HepG2 (cell line): ENCODE measurements at regions not wholly inside any gene's neighbourhood (a gene's known extent, or its start where the extent isn't known, plus 50 kb on each side); places are given as distances from the start of the nearest gene placed in this dataset.

Experiments used
- ATAC-seq: fragments of 200-7000 bp; cut with Tn5 transposase; 3 replicates; pipeline ENCODE4 v1.9.1; 2020; ENCODE audit warnings: mild to moderate bottlenecking, moderate library complexity
- BruUV-seq: library from RNA; stranded (reverse); fragments of 400-500 nt; replicated peaks from 2 replicates; lab custom pipeline; 2021; lab: Mats Ljungman, UMichigan
- CTCF ChIA-PET: fragments of 300-600 bp; formaldehyde crosslinking; extraction: SDS; loops from one replicate; lab custom pipeline; 2021; ENCODE audit warnings: low total read pairs, inconsistent platforms, low intra/inter-chr PET ratio; lab: Yijun Ruan, JAX
- POLR2A ChIA-PET: fragments of 350-600 bp; sonication (Branson Sonifier 250); formaldehyde crosslinking; loops from one replicate; lab custom pipeline; 2020; ENCODE audit warnings: antibody characterized with exemption, inconsistent platforms; lab: Yijun Ruan, JAX
- DNase-seq: peaks from one replicate; pipeline ENCODE4 v3.0.0-alpha.2; 2015; ENCODE audit warnings: low spot score
- FAIRE-seq: peaks from 3 replicates; lab custom pipeline; 2011; peaks lifted over from hg19 to GRCh38; lab: Jason Lieb, UNC
- H2AFZ ChIP-seq: one replicate; pipeline ENCODE4 v1.6.1; 2011; ENCODE audit warnings: low read length, inconsistent platforms
- H3K27ac ChIP-seq: fragments of 300-600 bp; 3 replicates; pipeline ENCODE4 v1.8.0; 2011; ENCODE audit warnings: mixed run types, mild to moderate bottlenecking, mixed read lengths, low read length, inconsistent platforms; ENCODE audit not compliant: insufficient read depth; ENCODE audit errors: extremely low read length
- H3K27me3 ChIP-seq, 2 experiments: fragments of 200-600 bp in 1 of 2; 2 replicates in 1 of 2; 3 replicates in 1 of 2; pipeline versions ENCODE4 v1.6.0 to v1.8.0; 2011; ENCODE audit warnings: low read length in 2 of 2, mild to moderate bottlenecking in 2 of 2, moderate library complexity in 2 of 2, inconsistent platforms in 1 of 2; ENCODE audit not compliant: insufficient read depth in 2 of 2, control insufficient read depth in 1 of 2
- H3K36me3 ChIP-seq, 2 experiments: fragments of 200-600 bp in 1 of 2; replicated peaks in 1 of 2; 2 replicates in 1 of 2; 3 replicates in 1 of 2; pipeline versions ENCODE4 v1.5.1 to v1.8.0; 2011; ENCODE audit warnings: low read length in 2 of 2, inconsistent platforms in 1 of 2; ENCODE audit not compliant: insufficient read depth in 2 of 2, control insufficient read depth in 1 of 2
- H3K4me1 ChIP-seq: 2 replicates; pipeline ENCODE4 v1.5.1; 2012; ENCODE audit warnings: low read length, inconsistent platforms; ENCODE audit not compliant: insufficient read depth
- H3K4me2 ChIP-seq: 2 replicates; pipeline ENCODE4 v1.6.0; 2011; ENCODE audit warnings: low read depth, low read length, inconsistent platforms
- H3K4me3 ChIP-seq, 3 experiments: fragments of 200-600 bp in 1 of 3; sonication (generic), shearing (Covaris generic) in 1 of 3; replicated peaks in 1 of 3; 2 replicates each; pipeline ENCODE4 v1.5.1; 2011 to 2016; ENCODE audit warnings: low read length in 3 of 3, inconsistent platforms in 2 of 3, low read depth in 2 of 3, mild to moderate bottlenecking in 2 of 3, control low read depth in 1 of 3, mixed read lengths in 1 of 3; ENCODE audit not compliant: insufficient read depth in 1 of 3
- H3K79me2 ChIP-seq: one replicate; pipeline ENCODE4 v1.6.1; 2011; ENCODE audit warnings: low read length, inconsistent platforms; ENCODE audit not compliant: insufficient read depth
- H3K9ac ChIP-seq: 2 replicates; pipeline ENCODE4 v1.6.0; 2011; ENCODE audit warnings: mild to moderate bottlenecking, low read depth, low read length, inconsistent platforms; ENCODE audit not compliant: insufficient read depth
- H3K9me3 ChIP-seq: 2 replicates; pipeline ENCODE4 v1.5.1; 2012; ENCODE audit warnings: mild to moderate bottlenecking, low read length
- H4K20me1 ChIP-seq: 2 replicates; pipeline ENCODE4 v1.6.0; 2011; ENCODE audit warnings: inconsistent platforms, mild to moderate bottlenecking, low read length, moderate library complexity; ENCODE audit not compliant: insufficient read depth
- ATF6 ChIP-seq: sonication (generic); formaldehyde crosslinking; conservative IDR thresholded peaks from 2 replicates; pipeline ENCODE4 v1.4.0; 2020; ENCODE audit warnings: missing genetic modification reagents
- DNMT1 ChIP-seq: sonication (generic); formaldehyde crosslinking; IDR thresholded peaks from 2 replicates; pipeline ENCODE4 v1.5.1; 2020; ENCODE audit warnings: mild to moderate bottlenecking, missing genetic modification reagents
- GATAD2A ChIP-seq: IDR thresholded peaks from 2 replicates; pipeline ENCODE4 v1.6.1; 2016
- IRX3 ChIP-seq: sonication (generic); formaldehyde crosslinking; IDR thresholded peaks from 2 replicates; pipeline ENCODE4 v1.8.1; 2023; ENCODE audit warnings: mild to moderate bottlenecking, low read depth, missing genetic modification reagents, borderline replicate concordance
- KAT8 ChIP-seq: IDR thresholded peaks from 2 replicates; pipeline ENCODE4 v1.6.1; 2016; ENCODE audit warnings: missing genetic modification reagents, missing compliant biosample characterization
- NFIC ChIP-seq: IDR thresholded peaks from 2 replicates; pipeline ENCODE4 v1.6.1; 2012; ENCODE audit warnings: mild to moderate bottlenecking, low read length, inconsistent platforms
- NFKB2 ChIP-seq: sonication (generic); formaldehyde crosslinking; IDR thresholded peaks from 2 replicates; pipeline ENCODE4 v1.4.0; 2020; ENCODE audit warnings: missing genetic modification reagents, borderline replicate concordance
- NR2F1 ChIP-seq, 2 experiments: fragments of 450-650 bp in 1 of 2; formaldehyde crosslinking in 1 of 2; IDR thresholded peaks; 2 replicates each; pipeline versions ENCODE4 v1.5.0 to v1.6.1; 2016 to 2020; ENCODE audit warnings: mild to moderate bottlenecking in 1 of 2, missing compliant biosample characterization in 1 of 2, missing genetic modification reagents in 1 of 2, moderate library complexity in 1 of 2
- SP140L ChIP-seq: sonication (generic); formaldehyde crosslinking; IDR thresholded peaks from 2 replicates; pipeline ENCODE4 v1.4.0; 2020; ENCODE audit warnings: missing genetic modification reagents, borderline replicate concordance
- TEAD2 ChIP-seq: sonication (generic); formaldehyde crosslinking; IDR thresholded peaks from 2 replicates; pipeline ENCODE4 v1.9.0; 2021; ENCODE audit warnings: missing genetic modification reagents
- THAP9 ChIP-seq: sonication (generic); formaldehyde crosslinking; IDR thresholded peaks from 2 replicates; pipeline ENCODE4; 2020; ENCODE audit warnings: missing genetic modification reagents, mild to moderate bottlenecking, borderline replicate concordance
- ZNF850 ChIP-seq: sonication (generic); formaldehyde crosslinking; conservative IDR thresholded peaks from 2 replicates; pipeline ENCODE4 v1.9.0; 2021; ENCODE audit warnings: mild to moderate bottlenecking, missing genetic modification reagents
- WGBS: methylation state at CpG from one replicate; pipeline ENCODE4 v1.1.6; 2017; ENCODE audit warnings: low lambda C conversion rate; 5-methylcytosine and 5-hydroxymethylcytosine counted together
- in situ Hi-C: cut with HindIII; loops from 2 replicates; pipeline ENCODE4 v1.10.0; 2017; ENCODE audit warnings: low pct_unique_long_range_greater_than_20kb; ENCODE audit not compliant: extremely low pct_ligation_motif_present
- intact Hi-C: fragments of 100-400 bp; cut with micrococcal nuclease; formaldehyde crosslinking; loops from one replicate; pipeline ENCODE4 v1.10.0; 2022; ENCODE audit not compliant: unreplicated experiment

DNA sequence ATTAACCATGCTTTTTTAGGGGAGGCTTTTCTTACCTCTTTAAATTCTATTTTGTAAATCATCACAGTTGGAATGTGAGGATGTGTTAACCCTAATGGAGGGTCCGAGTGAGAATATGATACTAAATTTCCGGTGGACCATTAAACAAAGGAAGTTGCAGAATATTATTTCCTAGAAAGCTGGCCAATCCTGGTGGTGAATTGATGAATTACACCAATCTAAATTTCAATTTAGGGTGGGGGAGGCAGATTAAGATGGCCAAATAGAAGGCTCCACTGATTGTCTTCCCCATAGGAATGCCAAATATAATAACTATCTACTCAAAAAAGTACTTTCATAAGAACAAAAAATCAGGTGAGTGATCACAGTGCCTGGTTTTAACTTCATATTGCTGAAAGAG, 1045.6 kb downstream of the GLUD2 start:
- FAIRE-seq = no peak

More for the DNA sequence above, 1045.6 kb downstream of the GLUD2 start:
- intact Hi-C loops (no loop called here), in situ Hi-C loops (no loop called here)
- H3K9ac ChIP-seq = no peak overlapping the region
- no peaks in the 10 kb centered on the region for H3K27me3 ChIP-seq
- no TSS peak for BruUV-seq
- WGBS = 0% methylated on average over 2 of the region's 2 CpGs
- no peak for ATAC-seq
- H3K4me3 ChIP-seq = no peak overlapping the region
- H4K20me1 ChIP-seq = no peaks in the 10 kb centered on the region
- ChIA-PET POLR2A (no interaction called here), CTCF (no interaction called here)
- no peaks in the 10 kb centered on the region for H3K4me1 ChIP-seq
- no peaks in the 10 kb centered on the region; the same call in 1 of the 2 replicates for H3K9me3 ChIP-seq
- no peak overlapping the region for H2AFZ ChIP-seq
- H3K79me2 ChIP-seq = no peaks in the 10 kb centered on the region
- H3K4me2 ChIP-seq = no peak overlapping the region
- no peak overlapping the region for H3K27ac ChIP-seq
- TF ChIP-seq DNMT1 (no peak), TEAD2 (CRISPR knock-in tag) (no peak), GATAD2A (CRISPR knock-in tag) (no peak), IRX3 (CRISPR knock-in tag) (no peak), THAP9 (CRISPR knock-in tag) (no peak), SP140L (CRISPR knock-in tag) (no peak), ATF6 (CRISPR knock-in tag) (no peak), NR2F1 (CRISPR knock-in tag; IDR thresholded peaks at IDR 0.05) (no peak), KAT8 (no peak), NFKB2 (CRISPR knock-in tag) (no peak), NFIC (no peak), ZNF850 (no peak)
- TF ChIP-seq, all 625 proteins: peak for 0
- no peaks in the 10 kb centered on the region for H3K36me3 ChIP-seq
- DNase-seq = no peak
